ENCODE measurements at regions not wholly inside any gene's neighbourhood (a gene's known extent, or its start where the extent isn't known, plus 50 kb on each side); places are given as distances from the start of the nearest gene placed in this dataset.

DNA sequence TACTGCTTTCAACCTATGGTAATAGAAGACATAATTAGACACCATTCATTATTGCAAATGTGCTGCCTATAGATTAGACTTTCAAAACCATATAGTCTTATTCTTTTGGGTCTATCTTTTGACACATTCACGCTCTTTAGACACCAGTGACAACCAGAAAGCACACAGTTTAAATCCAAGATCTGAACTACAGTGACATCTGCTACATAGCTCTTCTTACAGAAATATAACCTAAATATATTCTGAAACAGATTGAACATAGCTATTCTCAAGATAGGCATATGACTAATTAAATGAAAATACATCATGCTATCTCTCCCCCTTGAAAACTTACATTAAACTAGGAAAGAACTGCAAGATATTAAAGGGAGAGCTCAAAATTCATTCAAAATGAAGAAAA, 514.2 kb upstream of the SLITRK6 start:
- TF ChIP-seq YY1 (IDR thresholded peaks at IDR 0.05; ENCODE audit: low read depth) (no peak), CEBPB (IDR thresholded peaks at IDR 0.05) (no peak), EP300 (IDR thresholded peaks at IDR 0.05; ENCODE audit: borderline replicate concordance) (no peak), USF1 (IDR thresholded peaks at IDR 0.05) (no peak), NFIC (IDR thresholded peaks at IDR 0.05) (no peak)
- TF ChIP-seq, protein P1, sequence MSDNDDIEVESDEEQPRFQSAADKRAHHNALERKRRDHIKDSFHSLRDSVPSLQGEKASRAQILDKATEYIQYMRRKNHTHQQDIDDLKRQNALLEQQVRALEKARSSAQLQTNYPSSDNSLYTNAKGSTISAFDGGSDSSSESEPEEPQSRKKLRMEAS (IDR thresholded peaks at IDR 0.05): no peak

Measured in Ishikawa (cell line).